H9 (cell line): ENCODE measurements at regions not wholly inside any gene's neighbourhood (a gene's known extent, or its start where the extent isn't known, plus 50 kb on each side); places are given as distances from the start of the nearest gene placed in this dataset.

ENCODE experiments used
- DNase-seq: peaks from one replicate; pipeline ENCODE4 v3.0.0-alpha.2; 2017
- H2AFZ ChIP-seq: one replicate; pipeline ENCODE4 v1.6.1; 2013; ENCODE audit warnings: mild to moderate bottlenecking, low read length, control low read depth, moderate library complexity
- H2AK5ac ChIP-seq: 2 replicates; pipeline ENCODE4 v1.6.1; 2013; ENCODE audit warnings: low read length, control low read depth, mixed read lengths; ENCODE audit not compliant: insufficient read length
- H2BK120ac ChIP-seq: one replicate; pipeline ENCODE4 v1.6.1; 2013; ENCODE audit warnings: low read depth, mild to moderate bottlenecking, low read length, control low read depth, inconsistent platforms; ENCODE audit not compliant: poor library complexity, severe bottlenecking
- H2BK12ac ChIP-seq: 2 replicates; pipeline ENCODE4 v1.6.1; 2013; ENCODE audit warnings: low read length, control low read depth, mixed read lengths, low read depth; ENCODE audit not compliant: insufficient read length
- H2BK15ac ChIP-seq: 2 replicates; pipeline ENCODE4 v1.6.1; 2013; ENCODE audit warnings: low read depth, low read length, control low read depth
- H2BK20ac ChIP-seq: one replicate; pipeline ENCODE4 v1.6.1; 2013; ENCODE audit warnings: low read depth, mild to moderate bottlenecking, low read length, control low read depth, inconsistent platforms; ENCODE audit not compliant: poor library complexity, severe bottlenecking
- H2BK5ac ChIP-seq: 2 replicates; pipeline ENCODE4 v1.6.1; 2013; ENCODE audit warnings: low read length, control low read depth, mixed read lengths; ENCODE audit not compliant: insufficient read length
- H3K14ac ChIP-seq: 2 replicates; pipeline ENCODE4 v1.6.1; 2013; ENCODE audit warnings: low read length, control low read depth; ENCODE audit not compliant: insufficient read depth
- H3K18ac ChIP-seq: 2 replicates; pipeline ENCODE4 v1.6.1; 2013; ENCODE audit warnings: low read depth, mild to moderate bottlenecking, mixed read lengths, low read length, control low read depth; ENCODE audit not compliant: insufficient read length
- H3K23ac ChIP-seq: 2 replicates; pipeline ENCODE4 v1.6.1; 2013; ENCODE audit warnings: low read length, control low read depth, mixed read lengths, low read depth; ENCODE audit not compliant: insufficient read length
- H3K23me2 ChIP-seq: 2 replicates; pipeline ENCODE4 v1.6.1; 2013; ENCODE audit warnings: low read depth, mild to moderate bottlenecking, mixed read lengths, low read length, control low read depth; ENCODE audit not compliant: insufficient read length, poor library complexity, severe bottlenecking
- H3K27ac ChIP-seq: 2 replicates; pipeline ENCODE4 v1.5.1; 2013; ENCODE audit warnings: low read length, control low read depth, mixed read lengths, low read depth; ENCODE audit not compliant: insufficient read length
- H3K27me3 ChIP-seq: 2 replicates; pipeline ENCODE4 v1.6.1; 2013; ENCODE audit warnings: low read length, control low read depth, inconsistent platforms; ENCODE audit not compliant: insufficient read depth
- H3K4ac ChIP-seq: 2 replicates; pipeline ENCODE4 v1.6.1; 2013; ENCODE audit warnings: low read depth, mild to moderate bottlenecking, control low read depth, inconsistent platforms, low read length, moderate library complexity
- H3K4me1 ChIP-seq: 2 replicates; pipeline ENCODE4 v1.6.1; 2013; ENCODE audit warnings: low read length, control low read depth, inconsistent platforms; ENCODE audit not compliant: insufficient read depth
- H3K4me2 ChIP-seq: 2 replicates; pipeline ENCODE4 v1.6.1; 2013; ENCODE audit warnings: low read length, control low read depth, mixed read lengths; ENCODE audit not compliant: insufficient read length, insufficient read depth
- H3K56ac ChIP-seq: 2 replicates; pipeline ENCODE4 v1.6.1; 2013; ENCODE audit warnings: low read depth, mild to moderate bottlenecking, mixed read lengths, low read length, control low read depth; ENCODE audit not compliant: insufficient read length
- H3K79me1 ChIP-seq: 2 replicates; pipeline ENCODE4 v1.6.1; 2013; ENCODE audit warnings: low read depth, mild to moderate bottlenecking, moderate library complexity, low read length, control low read depth, inconsistent platforms; ENCODE audit not compliant: insufficient read depth, poor library complexity, severe bottlenecking
- H3K79me2 ChIP-seq: 2 replicates; pipeline ENCODE4 v1.6.1; 2013; ENCODE audit warnings: low read length, control low read depth, inconsistent platforms; ENCODE audit not compliant: insufficient read depth
- H3K9ac ChIP-seq: 2 replicates; pipeline ENCODE4 v1.6.1; 2013; ENCODE audit warnings: low read length, control low read depth, mixed read lengths; ENCODE audit not compliant: insufficient read length; ENCODE audit errors: extremely low read depth
- H3K9me3 ChIP-seq: one replicate; pipeline ENCODE4 v1.6.1; 2013; ENCODE audit warnings: low read depth, low read length, inconsistent platforms; ENCODE audit not compliant: control insufficient read depth
- H3T11ph ChIP-seq: one replicate; pipeline ENCODE4 v1.6.1; 2013; ENCODE audit warnings: mild to moderate bottlenecking, low read length, control low read depth, inconsistent platforms
- H4K20me1 ChIP-seq: one replicate; pipeline ENCODE4 v1.6.1; 2013; ENCODE audit not compliant: control insufficient read depth, insufficient read length, insufficient read depth
- H4K5ac ChIP-seq: 2 replicates; pipeline ENCODE4 v1.6.1; 2013; ENCODE audit warnings: low read depth, mild to moderate bottlenecking, mixed read lengths, low read length, control low read depth; ENCODE audit not compliant: insufficient read length
- H4K8ac ChIP-seq: replicated peaks from 2 replicates; pipeline ENCODE4 v1.6.1; 2013; ENCODE audit warnings: low read length, control low read depth, mixed read lengths, low read depth; ENCODE audit not compliant: insufficient read length
- H4K91ac ChIP-seq: 2 replicates; pipeline ENCODE4 v1.6.1; 2013; ENCODE audit warnings: low read depth, mild to moderate bottlenecking, moderate library complexity, mixed read lengths, low read length, control low read depth; ENCODE audit not compliant: insufficient read length
- H3K27ac Mint-ChIP-seq, 3 experiments: 2 replicates in 2 of 3; 3 replicates in 1 of 3; pipeline ENCODE4 v1.8.0; 2020 to 2021; ENCODE audit warnings: mixed read lengths in 3 of 3, mild to moderate bottlenecking in 1 of 3, moderate library complexity in 1 of 3
- H3K27me3 Mint-ChIP-seq: 2 replicates; pipeline ENCODE4 v1.8.0; 2021; ENCODE audit warnings: low read depth, mild to moderate bottlenecking, moderate library complexity, mixed read lengths
- H3K36me3 Mint-ChIP-seq, 3 experiments: 2 replicates in 2 of 3; 3 replicates in 1 of 3; pipeline ENCODE4 v1.8.0; 2020 to 2021; ENCODE audit warnings: low read depth in 3 of 3, mixed read lengths in 3 of 3; ENCODE audit not compliant: insufficient read depth in 1 of 3
- H3K4me1 Mint-ChIP-seq, 2 experiments: 2 replicates each; pipeline ENCODE4 v1.8.0; 2020; ENCODE audit warnings: mixed read lengths in 2 of 2
- H3K4me3 Mint-ChIP-seq, 2 experiments: 2 replicates in 1 of 2; 3 replicates in 1 of 2; pipeline ENCODE4 v1.8.0; 2020 to 2021; ENCODE audit warnings: mild to moderate bottlenecking in 2 of 2, mixed read lengths in 2 of 2, moderate library complexity in 1 of 2
- H3K9me3 Mint-ChIP-seq, 2 experiments: 2 replicates in 1 of 2; 3 replicates in 1 of 2; pipeline ENCODE4 v1.8.0; 2020; ENCODE audit warnings: mild to moderate bottlenecking in 2 of 2, mixed read lengths in 2 of 2, moderate library complexity in 1 of 2
- WGBS: extraction: QIAGEN DNeasy Blood & Tissue Kit; methylation state at CpG from one replicate; pipeline ENCODE4 v1.1.7; 2013; ENCODE audit warnings: missing lambda C conversion rate, low lambda C conversion rate, mixed read lengths; ENCODE audit not compliant: insufficient read length; ENCODE audit errors: extremely low coverage; 5-methylcytosine and 5-hydroxymethylcytosine counted together
- TF ChIP-seq, protein P1 (sequence below): fragments of 200-600 bp; sonication (generic); conservative IDR thresholded peaks from 3 replicates; pipeline ENCODE4 v1.8.0; 2021; ENCODE audit warnings: antibody characterized with exemption, mild to moderate bottlenecking

DNA sequence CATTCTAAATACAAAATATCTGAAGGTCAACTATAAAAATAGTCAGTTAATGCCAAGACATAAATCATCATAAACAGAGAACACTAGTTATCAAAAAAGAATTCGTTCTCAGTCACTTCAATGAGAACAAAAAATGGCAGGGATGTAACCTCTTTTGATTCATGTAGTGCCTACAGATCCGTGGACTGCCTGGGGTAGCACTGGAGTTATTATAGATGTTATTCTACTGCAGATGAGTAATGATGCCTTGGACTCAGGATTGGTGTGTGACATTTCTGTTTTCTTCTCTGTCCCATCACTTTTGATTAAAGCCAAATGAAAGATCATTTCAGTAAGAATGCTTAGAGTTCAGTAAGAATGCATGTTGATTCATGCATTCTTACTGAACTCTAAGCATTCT lies 440.4 kb downstream of the FAM133A start:
- Mint-ChIP-seq H3K4me1 (no peaks in the 10 kb centered on the region; a peak in 1 of 4 replicates), H3K36me3 (peaks cover 0 to 3% (median 0%) of the 10 kb centered on the region in 3 experiments; a peak in 3 of 7 replicates), H3K4me3 (no peak overlapping the region), H3K9me3 (no peaks in the 10 kb centered on the region; a peak in 2 of 5 replicates), H3K27ac (no peak overlapping the region), H3K27me3 (no peaks in the 10 kb centered on the region)
- H3K18ac ChIP-seq = no peak overlapping the region
- no peak overlapping the region for H3T11ph ChIP-seq
- H4K5ac ChIP-seq = no peak overlapping the region
- no peaks in the 10 kb centered on the region for H3K9me3 ChIP-seq
- H2BK15ac ChIP-seq = no peak overlapping the region
- no peak overlapping the region for H3K23ac ChIP-seq
- no peaks in the 10 kb centered on the region for H3K23me2 ChIP-seq
- H2BK120ac ChIP-seq = no peak overlapping the region
- no peaks in the 10 kb centered on the region for H3K79me1 ChIP-seq
- H2BK20ac ChIP-seq = no peak overlapping the region
- no peak overlapping the region for H2BK5ac ChIP-seq
- H2AFZ ChIP-seq = no peak overlapping the region
- H3K56ac ChIP-seq = no peak overlapping the region
- DNase-seq = no peak
- H4K91ac ChIP-seq = no peak overlapping the region
- H3K9ac ChIP-seq = no peak overlapping the region
- H3K27me3 ChIP-seq = no peaks in the 10 kb centered on the region
- no peak overlapping the region for H4K8ac ChIP-seq
- H2BK12ac ChIP-seq = no peak overlapping the region
- no CpG with 5 or more reads among the region's 2 CpGs for WGBS
- H3K79me2 ChIP-seq = no peaks in the 10 kb centered on the region
- H3K14ac ChIP-seq = no peak overlapping the region
- H3K27ac ChIP-seq = no peak overlapping the region
- no peaks in the 10 kb centered on the region for H4K20me1 ChIP-seq
- H2AK5ac ChIP-seq = no peak overlapping the region
- H3K4me2 ChIP-seq = no peak overlapping the region
- TF ChIP-seq, protein P1, sequence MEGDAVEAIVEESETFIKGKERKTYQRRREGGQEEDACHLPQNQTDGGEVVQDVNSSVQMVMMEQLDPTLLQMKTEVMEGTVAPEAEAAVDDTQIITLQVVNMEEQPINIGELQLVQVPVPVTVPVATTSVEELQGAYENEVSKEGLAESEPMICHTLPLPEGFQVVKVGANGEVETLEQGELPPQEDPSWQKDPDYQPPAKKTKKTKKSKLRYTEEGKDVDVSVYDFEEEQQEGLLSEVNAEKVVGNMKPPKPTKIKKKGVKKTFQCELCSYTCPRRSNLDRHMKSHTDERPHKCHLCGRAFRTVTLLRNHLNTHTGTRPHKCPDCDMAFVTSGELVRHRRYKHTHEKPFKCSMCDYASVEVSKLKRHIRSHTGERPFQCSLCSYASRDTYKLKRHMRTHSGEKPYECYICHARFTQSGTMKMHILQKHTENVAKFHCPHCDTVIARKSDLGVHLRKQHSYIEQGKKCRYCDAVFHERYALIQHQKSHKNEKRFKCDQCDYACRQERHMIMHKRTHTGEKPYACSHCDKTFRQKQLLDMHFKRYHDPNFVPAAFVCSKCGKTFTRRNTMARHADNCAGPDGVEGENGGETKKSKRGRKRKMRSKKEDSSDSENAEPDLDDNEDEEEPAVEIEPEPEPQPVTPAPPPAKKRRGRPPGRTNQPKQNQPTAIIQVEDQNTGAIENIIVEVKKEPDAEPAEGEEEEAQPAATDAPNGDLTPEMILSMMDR = no peak
- H3K4me1 ChIP-seq = no peaks in the 10 kb centered on the region
- H3K4ac ChIP-seq = no peak overlapping the region
